Activated CD8-positive, alpha-beta T cell treated with anti-CD3 and anti-CD28 coated beads for 36 hours (primary cell): ENCODE measurements at regions not wholly inside any gene's neighbourhood (a gene's known extent, or its start where the extent isn't known, plus 50 kb on each side); places are given as distances from the start of the nearest gene placed in this dataset.

Experiments
- ATAC-seq: fragments of 200-7000 bp; cut with Tn5 transposase; one replicate; pipeline ENCODE4 v1.10.0; 2021; ENCODE audit warnings: mild to moderate bottlenecking, moderate library complexity
- CTCF ChIA-PET: fragments of 350-600 bp; sonication (Branson Sonifier 250); formaldehyde crosslinking; loops from one replicate; lab custom pipeline; 2021; ENCODE audit warnings: antibody characterized with exemption; lab: Charles Lee
- POLR2A ChIA-PET: fragments of 350-600 bp; sonication (Branson Sonifier 250); formaldehyde crosslinking; loops from one replicate; lab custom pipeline; 2021; ENCODE audit warnings: antibody characterized with exemption; lab: Charles Lee
- DNase-seq: peaks from one replicate; pipeline ENCODE4 v3.0.0-alpha.2; 2020
- H3K27ac Mint-ChIP-seq: one replicate; pipeline ENCODE4 v1.8.0; 2021; ENCODE audit warnings: mild to moderate bottlenecking, mixed read lengths
- H3K27me3 Mint-ChIP-seq: one replicate; pipeline ENCODE4 v1.8.0; 2021; ENCODE audit warnings: mixed read lengths
- H3K36me3 Mint-ChIP-seq: one replicate; pipeline ENCODE4 v1.8.0; 2021; ENCODE audit warnings: low read depth, mixed read lengths
- H3K4me1 Mint-ChIP-seq: one replicate; pipeline ENCODE4 v1.8.0; 2021; ENCODE audit warnings: low read depth, mixed read lengths
- H3K4me3 Mint-ChIP-seq: one replicate; pipeline ENCODE4 v1.8.0; 2021; ENCODE audit warnings: mild to moderate bottlenecking, moderate library complexity, mixed read lengths
- H3K9me3 Mint-ChIP-seq: one replicate; pipeline ENCODE4 v1.8.0; 2021; ENCODE audit warnings: mixed read lengths
- CTCF ChIP-seq: fragments of 200-600 bp; IDR thresholded peaks from one replicate; pipeline ENCODE4 v1.8.0; 2022; ENCODE audit warnings: antibody characterized with exemption, mild to moderate bottlenecking
- intact Hi-C: fragments of 100-400 bp; cut with micrococcal nuclease; formaldehyde crosslinking; loops from one replicate; pipeline ENCODE4 v1.10.0; 2022

DNA sequence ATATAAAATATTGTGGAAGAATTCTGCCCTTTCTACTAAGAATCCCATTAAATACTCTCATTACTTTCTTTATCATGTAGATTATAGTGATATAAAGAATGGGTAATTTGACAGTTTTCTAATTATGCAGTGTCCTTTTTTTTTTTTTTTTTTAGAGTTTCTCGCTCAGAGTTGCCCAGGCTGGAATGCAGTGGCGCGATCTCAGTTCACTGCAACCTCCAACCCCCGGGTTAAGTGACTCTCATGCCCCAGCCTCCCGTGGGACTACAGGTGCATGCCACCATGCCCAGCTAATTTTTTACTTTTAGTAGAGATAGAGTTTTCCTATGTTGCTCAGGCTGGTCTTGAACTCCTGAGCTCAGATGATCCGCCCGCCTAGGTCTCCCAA is 1143.4 kb upstream of the SORCS1 start:
- no peaks in the 10 kb centered on the region for H3K4me1 Mint-ChIP-seq
- POLR2A ChIA-PET: no interaction called here
- intact Hi-C loops: no loop called here
- DNase-seq (no peak), ATAC-seq (no peak)
- H3K27me3 Mint-ChIP-seq: no peaks in the 10 kb centered on the region
- H3K4me3 Mint-ChIP-seq: no peak overlapping the region
- H3K36me3 Mint-ChIP-seq: no peaks in the 10 kb centered on the region
- CTCF ChIA-PET: no interaction called here
- H3K27ac Mint-ChIP-seq: no peak overlapping the region
- no peak for TF ChIP-seq CTCF
- peaks cover 5% of the 10 kb centered on the region for H3K9me3 Mint-ChIP-seq

DNA sequence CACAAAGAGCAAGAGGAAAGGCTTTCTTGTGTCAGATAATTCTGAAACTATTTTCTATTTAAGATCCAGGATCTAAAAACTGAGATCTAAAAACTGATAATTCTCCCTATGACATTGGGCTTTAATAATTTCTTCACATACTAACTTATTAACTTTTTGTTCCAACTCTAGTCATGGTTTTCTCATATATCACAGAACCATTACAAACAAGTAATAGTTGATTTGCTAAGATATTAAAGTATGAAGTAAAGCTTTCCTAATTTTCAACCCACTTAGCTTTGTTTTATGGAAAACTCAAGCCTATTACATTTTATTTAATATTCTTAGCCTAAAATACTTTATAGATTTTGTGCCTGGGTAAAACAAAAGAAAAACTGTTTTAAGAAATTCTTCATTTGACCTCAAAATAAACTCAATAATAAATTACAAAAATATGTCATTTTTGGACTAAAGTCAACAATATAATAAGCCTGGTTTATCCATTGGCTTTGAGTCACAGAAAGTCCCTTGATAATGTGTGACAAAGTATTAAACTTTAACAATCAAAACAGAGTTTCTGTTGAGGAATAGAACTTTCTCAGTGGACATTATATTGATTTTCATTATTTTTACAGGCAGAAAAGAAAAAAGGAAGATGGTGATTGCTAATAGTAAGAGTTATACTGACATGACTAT is 1142.9 kb upstream of the SORCS1 start:
- CTCF ChIA-PET: no interaction called here
- ATAC-seq (no peak), DNase-seq (no peak)
- Mint-ChIP-seq H3K27me3 (no peaks in the 10 kb centered on the region), H3K36me3 (no peaks in the 10 kb centered on the region), H3K9me3 (peaks cover 9% of the 10 kb centered on the region), H3K4me1 (no peaks in the 10 kb centered on the region), H3K4me3 (no peak overlapping the region), H3K27ac (no peak overlapping the region)
- no peak for TF ChIP-seq CTCF
- intact Hi-C loops: no loop called here
- POLR2A ChIA-PET: no interaction called here

- Mint-ChIP-seq H3K4me3 (no peak overlapping the region), H3K27ac (no peak overlapping the region), H3K9me3 (peaks cover 7% of the 10 kb centered on the region), H3K36me3 (no peaks in the 10 kb centered on the region), H3K27me3 (no peaks in the 10 kb centered on the region), H3K4me1 (no peaks in the 10 kb centered on the region)
- ChIA-PET CTCF (no interaction called here), POLR2A (interaction anchor here (0.6 kb wide), 1 partner anchor 31 kb away, joined by 3 read pairs; no protein-coding TSS in a partner anchor)
- intact Hi-C loops: no loop called here
- TF ChIP-seq CTCF: no peak
- no peak for ATAC-seq
- no peak for DNase-seq
Measured at GRCh38 chr10:108303149-108303548, 1138.6 kb upstream of the SORCS1 start.

- TF ChIP-seq CTCF: no peak
- no peak for DNase-seq
- CTCF ChIA-PET: no interaction called here
- peaks cover 7% of the 10 kb centered on the region for H3K9me3 Mint-ChIP-seq
- intact Hi-C loops: no loop called here
- no peak for ATAC-seq
- no peaks in the 10 kb centered on the region for H3K4me1 Mint-ChIP-seq
- POLR2A ChIA-PET: no interaction called here
- no peaks in the 10 kb centered on the region for H3K27me3 Mint-ChIP-seq
- no peak overlapping the region for H3K27ac Mint-ChIP-seq
- H3K36me3 Mint-ChIP-seq: no peaks in the 10 kb centered on the region
- H3K4me3 Mint-ChIP-seq: no peak overlapping the region
Measured at GRCh38 chr10:108301002-108301401, 1136.5 kb upstream of the SORCS1 start.

DNA sequence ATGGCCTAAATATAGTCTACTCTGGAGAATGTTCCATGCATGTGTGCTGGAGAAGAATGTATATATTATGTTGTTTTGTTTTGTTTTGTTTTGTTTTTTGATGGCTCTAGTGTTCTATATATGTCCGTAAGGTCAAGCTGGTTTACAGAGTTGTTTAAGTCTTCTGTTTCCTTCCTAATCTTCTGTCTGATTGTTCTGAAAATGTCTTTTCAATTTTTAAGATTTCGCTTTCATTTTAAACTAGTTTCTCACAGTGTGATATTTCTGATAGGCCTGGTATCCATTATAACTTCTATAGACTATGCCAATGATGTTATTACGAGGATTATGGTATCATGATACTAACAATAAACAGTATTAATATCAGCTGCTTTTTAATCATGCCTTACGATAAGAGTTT is 1126.3 kb upstream of the SORCS1 start:
- ATAC-seq (no peak), DNase-seq (no peak)
- H3K27me3 Mint-ChIP-seq: no peaks in the 10 kb centered on the region
- ChIA-PET POLR2A (no interaction called here), CTCF (no interaction called here)
- TF ChIP-seq CTCF: no peak
- no peak overlapping the region for H3K27ac Mint-ChIP-seq
- H3K9me3 Mint-ChIP-seq: peaks cover 7% of the 10 kb centered on the region
- H3K36me3 Mint-ChIP-seq: no peaks in the 10 kb centered on the region
- no peak overlapping the region for H3K4me3 Mint-ChIP-seq
- no peaks in the 10 kb centered on the region for H3K4me1 Mint-ChIP-seq
- intact Hi-C loops: no loop called here
